PC-9 (cell line): ENCODE measurements at regions not wholly inside any gene's neighbourhood (a gene's known extent, or its start where the extent isn't known, plus 50 kb on each side); places are given as distances from the start of the nearest gene placed in this dataset.

Source experiments
- EZH2 ChIP-seq: fragments of 200-600 bp; sonication (generic); IDR thresholded peaks from 2 replicates; pipeline ENCODE4 v1.8.0; 2017; ENCODE audit warnings: antibody characterized with exemption, low read depth
- TF ChIP-seq, protein P1 (sequence below): fragments of 200-600 bp; sonication (generic); conservative IDR thresholded peaks from 2 replicates; pipeline ENCODE4 v1.6.1; 2017; ENCODE audit warnings: mixed run types, antibody characterized with exemption, mild to moderate bottlenecking, moderate library complexity

DNA sequence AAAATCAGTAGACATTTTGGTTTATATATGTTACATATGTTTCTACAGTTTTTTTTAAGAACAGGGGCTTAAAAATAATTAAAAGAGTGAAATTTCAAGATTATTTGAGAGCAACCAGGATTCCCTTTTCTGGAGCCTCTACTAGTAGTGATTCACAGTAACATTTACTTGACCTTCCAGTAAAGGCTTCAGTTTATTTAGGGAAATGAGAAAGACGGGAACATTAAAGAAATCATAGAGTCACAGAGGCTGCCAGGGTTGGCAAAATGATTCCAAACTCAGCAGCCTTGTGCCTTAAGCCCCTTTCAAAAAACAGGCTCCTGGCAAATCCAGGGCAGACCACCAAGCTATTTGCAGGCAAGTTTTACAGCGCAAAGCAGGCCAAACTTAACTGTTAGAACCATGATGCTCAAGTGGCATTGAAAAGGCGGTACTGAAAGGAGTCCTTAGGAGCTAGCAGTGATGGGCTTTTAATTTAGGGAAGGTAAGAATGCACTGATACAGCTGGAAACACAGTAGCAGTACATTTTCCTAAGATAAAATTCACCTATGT lies 201.1 kb upstream of the ADAMTS9 start:
- TF ChIP-seq, protein P1, sequence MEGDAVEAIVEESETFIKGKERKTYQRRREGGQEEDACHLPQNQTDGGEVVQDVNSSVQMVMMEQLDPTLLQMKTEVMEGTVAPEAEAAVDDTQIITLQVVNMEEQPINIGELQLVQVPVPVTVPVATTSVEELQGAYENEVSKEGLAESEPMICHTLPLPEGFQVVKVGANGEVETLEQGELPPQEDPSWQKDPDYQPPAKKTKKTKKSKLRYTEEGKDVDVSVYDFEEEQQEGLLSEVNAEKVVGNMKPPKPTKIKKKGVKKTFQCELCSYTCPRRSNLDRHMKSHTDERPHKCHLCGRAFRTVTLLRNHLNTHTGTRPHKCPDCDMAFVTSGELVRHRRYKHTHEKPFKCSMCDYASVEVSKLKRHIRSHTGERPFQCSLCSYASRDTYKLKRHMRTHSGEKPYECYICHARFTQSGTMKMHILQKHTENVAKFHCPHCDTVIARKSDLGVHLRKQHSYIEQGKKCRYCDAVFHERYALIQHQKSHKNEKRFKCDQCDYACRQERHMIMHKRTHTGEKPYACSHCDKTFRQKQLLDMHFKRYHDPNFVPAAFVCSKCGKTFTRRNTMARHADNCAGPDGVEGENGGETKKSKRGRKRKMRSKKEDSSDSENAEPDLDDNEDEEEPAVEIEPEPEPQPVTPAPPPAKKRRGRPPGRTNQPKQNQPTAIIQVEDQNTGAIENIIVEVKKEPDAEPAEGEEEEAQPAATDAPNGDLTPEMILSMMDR = no peak
- TF ChIP-seq EZH2 = no peak
